ENCODE measurements at regions not wholly inside any gene's neighbourhood (a gene's known extent, or its start where the extent isn't known, plus 50 kb on each side); places are given as distances from the start of the nearest gene placed in this dataset.

DNA sequence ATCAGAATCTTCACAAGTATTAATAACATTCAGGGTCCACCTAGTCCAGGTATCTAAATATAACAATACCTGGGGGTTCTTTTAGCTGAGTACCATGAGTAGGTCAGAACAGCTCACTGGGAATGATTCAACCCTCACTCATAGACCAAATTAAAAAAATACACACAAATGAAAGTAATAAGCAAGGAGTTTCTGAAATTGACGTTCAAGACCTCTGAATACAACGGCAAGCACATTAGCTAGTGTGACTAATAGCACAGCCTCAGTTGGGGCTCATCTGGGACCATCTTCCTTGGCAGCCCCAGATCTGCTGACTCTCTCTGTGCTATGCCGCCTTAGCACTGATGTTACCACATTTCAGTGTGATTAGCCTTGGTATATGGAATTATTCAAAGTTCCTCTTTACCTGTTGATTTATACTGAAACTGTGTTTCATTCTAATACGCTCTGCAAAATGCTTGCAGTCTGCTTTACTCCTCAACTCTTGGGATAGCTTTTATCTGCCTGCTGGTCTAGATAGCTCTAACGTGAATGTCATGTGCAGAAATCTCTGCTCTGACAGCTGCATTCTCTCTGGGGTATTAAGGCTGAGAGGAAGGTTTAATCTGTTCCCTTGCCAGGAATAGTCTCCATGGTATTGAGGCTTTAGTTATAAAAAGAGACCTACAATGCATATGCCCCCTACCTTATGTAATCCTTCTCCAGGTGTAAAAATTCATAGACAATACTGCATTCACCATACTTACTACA, 153.3 kb downstream of the METTL4 start:
- Mint-ChIP-seq H3K36me3 (ENCODE audit: low read depth) (no peaks in the 10 kb centered on the region), H3K4me3 (no peak overlapping the region), H3K27me3 (ENCODE audit: low read depth) (no peaks in the 10 kb centered on the region), H3K9me3 (no peaks in the 10 kb centered on the region), H3K27ac (no peak overlapping the region), H3K4me1 (peaks cover 11% of the 10 kb centered on the region)
- TF ChIP-seq, protein P1, sequence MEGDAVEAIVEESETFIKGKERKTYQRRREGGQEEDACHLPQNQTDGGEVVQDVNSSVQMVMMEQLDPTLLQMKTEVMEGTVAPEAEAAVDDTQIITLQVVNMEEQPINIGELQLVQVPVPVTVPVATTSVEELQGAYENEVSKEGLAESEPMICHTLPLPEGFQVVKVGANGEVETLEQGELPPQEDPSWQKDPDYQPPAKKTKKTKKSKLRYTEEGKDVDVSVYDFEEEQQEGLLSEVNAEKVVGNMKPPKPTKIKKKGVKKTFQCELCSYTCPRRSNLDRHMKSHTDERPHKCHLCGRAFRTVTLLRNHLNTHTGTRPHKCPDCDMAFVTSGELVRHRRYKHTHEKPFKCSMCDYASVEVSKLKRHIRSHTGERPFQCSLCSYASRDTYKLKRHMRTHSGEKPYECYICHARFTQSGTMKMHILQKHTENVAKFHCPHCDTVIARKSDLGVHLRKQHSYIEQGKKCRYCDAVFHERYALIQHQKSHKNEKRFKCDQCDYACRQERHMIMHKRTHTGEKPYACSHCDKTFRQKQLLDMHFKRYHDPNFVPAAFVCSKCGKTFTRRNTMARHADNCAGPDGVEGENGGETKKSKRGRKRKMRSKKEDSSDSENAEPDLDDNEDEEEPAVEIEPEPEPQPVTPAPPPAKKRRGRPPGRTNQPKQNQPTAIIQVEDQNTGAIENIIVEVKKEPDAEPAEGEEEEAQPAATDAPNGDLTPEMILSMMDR (IDR thresholded peaks at IDR 0.05; ENCODE audit: unreplicated experiment in 3 of 3), result no peak

DNA sequence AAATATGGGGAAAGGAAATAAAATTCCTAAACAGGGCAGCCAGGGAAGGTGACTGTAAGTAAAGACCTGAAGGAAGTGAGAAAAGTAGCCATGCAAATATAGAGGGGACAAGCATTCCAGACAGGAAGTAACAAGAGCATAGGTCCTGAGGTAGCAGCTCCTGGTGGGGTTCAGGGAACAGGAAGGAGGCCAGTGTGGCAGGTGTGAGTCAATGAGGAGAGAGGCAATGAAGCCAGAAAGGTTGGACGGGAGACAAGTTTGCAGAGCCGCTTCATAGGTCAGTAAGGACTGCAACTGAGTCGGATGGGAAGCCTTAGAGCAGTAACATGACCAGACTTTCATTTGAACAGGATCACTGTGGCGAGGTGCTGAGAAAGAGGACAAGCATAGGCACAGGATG, 150.9 kb downstream of the METTL4 start:
- Mint-ChIP-seq H3K27ac (no peak overlapping the region), H3K4me1 (peaks cover 11% of the 10 kb centered on the region), H3K9me3 (no peaks in the 10 kb centered on the region), H3K36me3 (ENCODE audit: low read depth) (no peaks in the 10 kb centered on the region), H3K27me3 (ENCODE audit: low read depth) (no peaks in the 10 kb centered on the region), H3K4me3 (no peak overlapping the region)
- TF ChIP-seq, protein P1 (IDR thresholded peaks at IDR 0.05; ENCODE audit: unreplicated experiment in 3 of 3), result no peak

DNA sequence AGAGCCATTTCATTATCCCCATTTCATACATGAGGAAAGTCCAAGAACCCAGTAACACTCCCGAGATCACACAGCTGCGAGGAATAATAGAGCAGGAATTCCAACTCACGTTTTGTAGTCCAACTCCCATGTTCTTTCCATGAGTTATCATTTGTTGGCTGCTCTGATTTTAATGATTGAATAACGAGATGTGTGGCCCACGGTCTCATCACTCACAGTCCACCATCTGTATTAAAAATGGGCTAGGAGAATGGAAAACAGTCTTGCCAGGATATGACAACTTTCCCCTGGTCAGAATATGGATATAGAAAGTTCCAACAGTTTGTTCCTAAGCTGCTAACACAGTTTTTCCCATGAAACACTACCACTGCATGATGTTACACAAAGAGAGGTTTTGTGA, 147.5 kb downstream of the METTL4 start:
- TF ChIP-seq, protein P1 (IDR thresholded peaks at IDR 0.05; ENCODE audit: unreplicated experiment in 3 of 3), result no peak
- no peaks in the 10 kb centered on the region for H3K36me3 Mint-ChIP-seq (ENCODE audit: low read depth)
- no peak overlapping the region for H3K27ac Mint-ChIP-seq
- H3K9me3 Mint-ChIP-seq, result peaks cover 3% of the 10 kb centered on the region
- no peaks in the 10 kb centered on the region for H3K27me3 Mint-ChIP-seq (ENCODE audit: low read depth)
- H3K4me1 Mint-ChIP-seq, result peaks cover 2% of the 10 kb centered on the region
- no peak overlapping the region for H3K4me3 Mint-ChIP-seq

DNA sequence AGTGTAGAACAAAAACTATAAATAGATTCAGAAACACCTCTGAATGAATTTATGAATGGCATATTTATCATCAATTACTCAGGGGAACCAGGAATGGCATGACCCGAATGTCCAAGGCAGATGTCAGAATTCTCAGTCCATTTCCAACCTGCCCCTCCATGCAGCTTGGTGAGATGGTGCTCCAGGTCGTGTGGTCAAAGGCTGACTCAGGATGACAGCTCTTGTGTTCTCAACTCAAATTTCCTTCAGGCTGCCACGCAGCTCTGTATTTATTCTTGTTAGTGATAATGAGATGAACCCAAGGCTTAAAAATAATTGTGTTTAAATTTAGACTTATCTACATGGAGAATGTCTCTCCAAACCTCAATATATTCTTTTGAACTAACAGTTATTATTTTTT, 146.9 kb downstream of the METTL4 start:
- Mint-ChIP-seq H3K36me3 (ENCODE audit: low read depth) (no peaks in the 10 kb centered on the region), H3K4me3 (no peak overlapping the region), H3K27me3 (ENCODE audit: low read depth) (no peaks in the 10 kb centered on the region), H3K9me3 (peaks cover 3% of the 10 kb centered on the region), H3K27ac (no peak overlapping the region), H3K4me1 (no peaks in the 10 kb centered on the region)
- TF ChIP-seq, protein P1 (IDR thresholded peaks at IDR 0.05; ENCODE audit: unreplicated experiment in 3 of 3), result no peak

DNA sequence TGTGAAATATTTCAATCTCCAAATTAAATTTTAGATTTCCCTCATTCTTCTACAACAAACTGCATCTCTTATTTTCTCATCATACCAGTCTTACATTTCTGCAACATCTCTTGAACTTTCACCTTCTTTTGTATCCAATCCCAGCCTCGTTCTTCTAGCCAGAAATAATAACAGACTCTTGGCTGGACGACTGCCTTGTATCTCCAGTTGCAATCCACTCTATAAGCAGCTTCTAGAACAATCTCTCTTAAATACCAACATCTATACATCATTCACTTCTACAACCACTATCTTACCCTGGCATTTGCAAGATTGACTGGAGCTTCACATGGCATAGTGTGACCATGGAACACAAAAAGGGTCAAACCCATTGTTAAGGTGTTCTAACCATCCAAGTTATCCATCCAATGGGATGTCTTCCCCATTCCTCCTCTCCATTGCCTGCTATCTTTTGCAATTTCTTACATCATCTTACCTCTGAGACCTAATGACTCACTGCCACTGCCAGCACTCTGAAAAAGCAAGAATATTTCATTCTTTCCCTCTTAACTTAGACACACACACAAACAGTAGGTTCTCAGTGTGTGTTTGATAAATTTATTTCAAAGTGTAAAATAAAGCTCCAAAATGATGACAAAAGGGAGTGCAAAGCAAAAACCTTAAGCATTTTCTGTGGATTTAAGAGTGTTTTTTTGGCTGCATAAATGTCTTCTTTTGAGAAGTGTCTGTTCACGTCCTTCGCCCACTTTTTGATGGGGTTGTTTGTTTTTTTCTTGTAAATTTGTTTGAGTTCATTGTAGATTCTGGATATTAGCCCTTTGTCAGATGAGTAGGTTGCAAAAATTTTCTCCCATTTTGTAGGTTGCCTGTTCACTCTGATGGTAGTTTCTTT, 145.6 kb downstream of the METTL4 start:
- TF ChIP-seq, protein P1 (IDR thresholded peaks at IDR 0.05; ENCODE audit: unreplicated experiment in 3 of 3), result no peak
- Mint-ChIP-seq H3K4me3 (no peak overlapping the region), H3K9me3 (peaks cover 6% of the 10 kb centered on the region), H3K27ac (no peak overlapping the region), H3K4me1 (no peaks in the 10 kb centered on the region), H3K27me3 (ENCODE audit: low read depth) (no peaks in the 10 kb centered on the region), H3K36me3 (ENCODE audit: low read depth) (no peaks in the 10 kb centered on the region)

Measured in nephron (organoid).